NCI-H526 treated with DMSO at 0.1 percent for 48 hours (cell line): ENCODE measurements at regions not wholly inside any gene's neighbourhood (a gene's known extent, or its start where the extent isn't known, plus 50 kb on each side); places are given as distances from the start of the nearest gene placed in this dataset.

ENCODE experiments used
- DNase-seq: peaks from one replicate; lab custom pipeline; 2025; lab: John Stamatoyannopoulos, UW

- DNase-seq = no peak
Measured at GRCh38 chr17:6325051-6325450, 109.9 kb downstream of the AIPL1 start.

GRCh38 chr17:6323626-6324356, 111.1 kb downstream of the AIPL1 start:
- no peak for DNase-seq

GRCh38 chr17:6322316-6322715, 112.6 kb downstream of the AIPL1 start:
- no peak for DNase-seq

GRCh38 chr17:6314311-6314710, 120.6 kb downstream of the AIPL1 start:
- DNase-seq = no peak

GRCh38 chr17:6313835-6314234, 121.1 kb downstream of the AIPL1 start:
- peak; percentile 15 for DNase-seq

GRCh38 chr17:6306820-6307219, 128.1 kb downstream of the AIPL1 start:
- DNase-seq = no peak

- DNase-seq = no peak
Measured at GRCh38 chr17:6305613-6306360, 129.1 kb downstream of the AIPL1 start.

GRCh38 chr17:6304894-6305612, 129.9 kb downstream of the AIPL1 start:
- DNase-seq = no peak

- no peak for DNase-seq
Measured at GRCh38 chr17:6303664-6304063, 131.3 kb downstream of the AIPL1 start.

GRCh38 chr17:6299275-6299674, 135.6 kb downstream of the AIPL1 start:
- no peak for DNase-seq

GRCh38 chr17:6297960-6298359, 137.0 kb downstream of the AIPL1 start:
- DNase-seq = no peak

- DNase-seq = no peak
Measured at GRCh38 chr17:6297119-6297518, 137.8 kb downstream of the AIPL1 start.

- DNase-seq = no peak
Measured at GRCh38 chr17:6290488-6291196, 144.3 kb downstream of the AIPL1 start.

GRCh38 chr17:6286233-6286632, 148.7 kb downstream of the AIPL1 start:
- DNase-seq = no peak

GRCh38 chr17:6285486-6285885, 149.4 kb downstream of the AIPL1 start:
- DNase-seq = no peak

- peak; percentile 66 for DNase-seq
Measured at GRCh38 chr17:6279659-6280058, 155.3 kb downstream of the AIPL1 start.

- DNase-seq = no peak
Measured at GRCh38 chr17:6278376-6278775, 156.5 kb downstream of the AIPL1 start.

- no peak for DNase-seq
Measured at GRCh38 chr17:6276711-6277110, 158.2 kb downstream of the AIPL1 start.

GRCh38 chr17:6274310-6274709, 160.6 kb downstream of the AIPL1 start:
- no peak for DNase-seq

- DNase-seq = no peak
Measured at GRCh38 chr17:6269478-6269877, 165.4 kb downstream of the AIPL1 start.

- no peak for DNase-seq
Measured at GRCh38 chr17:6261466-6261865, 173.5 kb downstream of the AIPL1 start.

GRCh38 chr17:6259899-6260298, 175.0 kb downstream of the AIPL1 start:
- DNase-seq = no peak
